MM.1S (cell line): ENCODE measurements at regions not wholly inside any gene's neighbourhood (a gene's known extent, or its start where the extent isn't known, plus 50 kb on each side); places are given as distances from the start of the nearest gene placed in this dataset.

ENCODE experiments used
- CTCF ChIP-seq: fragments of 300-600 bp; sonication (generic); IDR thresholded peaks from 2 replicates; pipeline ENCODE4 v1.5.1; 2016; ENCODE audit warnings: antibody characterized with exemption, low read length, mixed read lengths
- EZH2 ChIP-seq: fragments of 300-600 bp; sonication (generic); optimal IDR thresholded peaks from 2 replicates; pipeline ENCODE3; 2017; ENCODE audit warnings: low read depth, mild to moderate bottlenecking, antibody characterized with exemption, low read length, mixed read lengths
- EZH2phosphoT487 ChIP-seq: fragments of 300-600 bp; sonication (generic); IDR thresholded peaks from 2 replicates; pipeline ENCODE4 v1.6.1; 2018; ENCODE audit warnings: antibody characterized with exemption, low read length

GRCh38 chr12:84034871-84035270 is 877.7 kb downstream of the SLC6A15 start:
- no peak for TF ChIP-seq CTCF
- no peak for TF ChIP-seq EZH2phosphoT487
- no peak for TF ChIP-seq EZH2
